Epidermal melanocyte (primary cell): ENCODE measurements at regions not wholly inside any gene's neighbourhood (a gene's known extent, or its start where the extent isn't known, plus 50 kb on each side); places are given as distances from the start of the nearest gene placed in this dataset.

Source experiments
- DNase-seq: peaks from one replicate; pipeline ENCODE4 v3.0.0; 2011; ENCODE audit warnings: low spot score; ENCODE audit not compliant: insufficient read length

- DNase-seq: no peak
These were observed 151.8 kb downstream of the TBX5 start for GRCh38 chr12:114253976-114254778.

- DNase-seq: no peak
These were observed 157.4 kb downstream of the TBX5 start for GRCh38 chr12:114248527-114248926.

GRCh38 chr12:114245555-114245954, 160.4 kb downstream of the TBX5 start:
- DNase-seq: no peak

GRCh38 chr12:114241973-114242434, 163.9 kb downstream of the TBX5 start:
- DNase-seq: no peak

- no peak for DNase-seq
These were observed 165.7 kb downstream of the TBX5 start for GRCh38 chr12:114240288-114240687.

GRCh38 chr12:114238808-114239207, 167.1 kb downstream of the TBX5 start:
- DNase-seq: no peak

GRCh38 chr12:114237230-114237629, 168.7 kb downstream of the TBX5 start:
- no peak for DNase-seq

GRCh38 chr12:114232187-114232586, 173.8 kb downstream of the TBX5 start:
- DNase-seq: no peak

- no peak for DNase-seq
These were observed 176.8 kb downstream of the TBX5 start for GRCh38 chr12:114229150-114229549.

- DNase-seq: no peak
These were observed 179.6 kb downstream of the TBX5 start for GRCh38 chr12:114226241-114226928.

GRCh38 chr12:114221957-114222630, 183.8 kb downstream of the TBX5 start:
- DNase-seq: no peak

- DNase-seq: no peak
These were observed 184.7 kb downstream of the TBX5 start for GRCh38 chr12:114221136-114221833.

- DNase-seq: no peak
These were observed 185.6 kb downstream of the TBX5 start for GRCh38 chr12:114220311-114220710.

GRCh38 chr12:114218136-114218535, 187.8 kb downstream of the TBX5 start:
- no peak for DNase-seq

GRCh38 chr12:114215746-114216145, 190.2 kb downstream of the TBX5 start:
- no peak for DNase-seq

- no peak for DNase-seq
These were observed 192.8 kb downstream of the TBX5 start for GRCh38 chr12:114213055-114213581.

GRCh38 chr12:114209861-114210260, 196.1 kb downstream of the TBX5 start:
- no peak for DNase-seq

- DNase-seq: no peak
These were observed 199.4 kb downstream of the TBX5 start for GRCh38 chr12:114206525-114206924.

GRCh38 chr12:114201794-114202193, 204.2 kb downstream of the TBX5 start:
- no peak for DNase-seq

GRCh38 chr12:114194956-114195355, 211.0 kb downstream of the TBX5 start:
- DNase-seq: no peak

- DNase-seq: no peak
These were observed 211.9 kb downstream of the TBX5 start for GRCh38 chr12:114194066-114194465.
